ENCODE measurements at regions not wholly inside any gene's neighbourhood (a gene's known extent, or its start where the extent isn't known, plus 50 kb on each side); places are given as distances from the start of the nearest gene placed in this dataset.

GRCh38 chr12:77347017-77347416 is 281.6 kb upstream of the E2F7 start:
- TF ChIP-seq EZH2 (IDR thresholded peaks at IDR 0.05; ENCODE audit: borderline replicate concordance, insufficient read depth, low read depth, low read length, poor library complexity, severe bottlenecking), result no peak
- TF ChIP-seq, protein P1, sequence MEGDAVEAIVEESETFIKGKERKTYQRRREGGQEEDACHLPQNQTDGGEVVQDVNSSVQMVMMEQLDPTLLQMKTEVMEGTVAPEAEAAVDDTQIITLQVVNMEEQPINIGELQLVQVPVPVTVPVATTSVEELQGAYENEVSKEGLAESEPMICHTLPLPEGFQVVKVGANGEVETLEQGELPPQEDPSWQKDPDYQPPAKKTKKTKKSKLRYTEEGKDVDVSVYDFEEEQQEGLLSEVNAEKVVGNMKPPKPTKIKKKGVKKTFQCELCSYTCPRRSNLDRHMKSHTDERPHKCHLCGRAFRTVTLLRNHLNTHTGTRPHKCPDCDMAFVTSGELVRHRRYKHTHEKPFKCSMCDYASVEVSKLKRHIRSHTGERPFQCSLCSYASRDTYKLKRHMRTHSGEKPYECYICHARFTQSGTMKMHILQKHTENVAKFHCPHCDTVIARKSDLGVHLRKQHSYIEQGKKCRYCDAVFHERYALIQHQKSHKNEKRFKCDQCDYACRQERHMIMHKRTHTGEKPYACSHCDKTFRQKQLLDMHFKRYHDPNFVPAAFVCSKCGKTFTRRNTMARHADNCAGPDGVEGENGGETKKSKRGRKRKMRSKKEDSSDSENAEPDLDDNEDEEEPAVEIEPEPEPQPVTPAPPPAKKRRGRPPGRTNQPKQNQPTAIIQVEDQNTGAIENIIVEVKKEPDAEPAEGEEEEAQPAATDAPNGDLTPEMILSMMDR (IDR thresholded peaks at IDR 0.05), result no peak
